A549 (cell line): ENCODE measurements at regions not wholly inside any gene's neighbourhood (a gene's known extent, or its start where the extent isn't known, plus 50 kb on each side); places are given as distances from the start of the nearest gene placed in this dataset.

Experiments
- ATAC-seq, 2 experiments: fragments of 200-7000 bp in 1 of 2; fragments of >200 bp in 1 of 2; cut with Nextera tagmentation in 1 of 2; cut with Tn5 transposase in 1 of 2; 3 replicates each; pipeline versions ENCODE4 v1.8.0 to v1.9.1; 2018 to 2020; ENCODE audit warnings: mild to moderate bottlenecking in 1 of 2, moderate library complexity in 1 of 2
- CTCF ChIA-PET: fragments of 300-600 bp; sonication (Branson Sonifier 250); formaldehyde crosslinking; extraction: SDS; loops from one replicate; lab custom pipeline; 2021; ENCODE audit warnings: antibody characterized with exemption, inconsistent platforms; lab: Yijun Ruan, JAX
- POLR2A ChIA-PET: fragments of 350-600 bp; formaldehyde crosslinking; extraction: SDS; loops from one replicate; lab custom pipeline; 2021; ENCODE audit warnings: antibody characterized with exemption, inconsistent platforms; lab: Yijun Ruan, JAX
- DNase-seq, 2 experiments: peaks; one replicate each; pipeline versions ENCODE4 v3.0.0 to v3.0.0-alpha.2; 2011 to 2016; ENCODE audit warnings: low read depth in 1 of 2, low spot score in 1 of 2
- FAIRE-seq: peaks from 2 replicates; lab custom pipeline; 2011; peaks lifted over from hg19 to GRCh38; lab: Jason Lieb, UNC
- H3K27ac ChIP-seq, 2 experiments: fragments of >200 bp; sonication (Bioruptor Twin); formaldehyde crosslinking; 3 replicates each; pipeline ENCODE4 v1.5.1; 2016 to 2017
- H3K4me1 ChIP-seq: fragments of >200 bp; sonication (Bioruptor Twin); formaldehyde crosslinking; 3 replicates; pipeline ENCODE4 v1.6.1; 2016
- H3K4me2 ChIP-seq: fragments of >200 bp; sonication (Bioruptor Twin); formaldehyde crosslinking; 3 replicates; pipeline ENCODE4 v1.6.1; 2016
- H3K4me3 ChIP-seq: fragments of >200 bp; sonication (Bioruptor Twin); formaldehyde crosslinking; 3 replicates; pipeline ENCODE4 v1.5.1; 2016
- H3K9me3 ChIP-seq: fragments of >200 bp; sonication (Bioruptor Twin); formaldehyde crosslinking; 3 replicates; pipeline ENCODE4 v1.6.1; 2016
- ATOH8 ChIP-seq: fragments of 250-450 bp; sonication (Bioruptor Pico); IDR thresholded peaks from 2 replicates; pipeline ENCODE4 v1.5.0; 2020; ENCODE audit warnings: low read depth, mild to moderate bottlenecking, moderate library complexity
- CBX2 ChIP-seq: fragments of 200-600 bp; sonication (generic); IDR thresholded peaks from 2 replicates; pipeline ENCODE4 v1.6.1; 2016; ENCODE audit warnings: low read depth, mild to moderate bottlenecking, borderline replicate concordance
- CEBPB ChIP-seq, 2 experiments: fragments of >200 bp in 1 of 2; sonication (Bioruptor Twin) in 1 of 2; formaldehyde crosslinking in 1 of 2; IDR thresholded peaks; 2 replicates each; pipeline ENCODE4 v1.6.1; 2012 to 2016
- E2F6 ChIP-seq: IDR thresholded peaks from 2 replicates; pipeline ENCODE4 v1.6.1; 2012; ENCODE audit warnings: low read depth, borderline replicate concordance
- EHMT2 ChIP-seq: fragments of 200-600 bp; sonication (generic); IDR thresholded peaks from 2 replicates; pipeline ENCODE4 v1.6.1; 2016; ENCODE audit warnings: antibody characterized with exemption, low read depth, mild to moderate bottlenecking, moderate library complexity
- ELK1 ChIP-seq: fragments of 150-350 bp; IDR thresholded peaks from 2 replicates; pipeline ENCODE4 v1.6.1; 2014; ENCODE audit warnings: low read depth, mild to moderate bottlenecking, low read length
- FOSL2 ChIP-seq, 2 experiments: fragments of 450-650 bp in 1 of 2; fragments of >200 bp in 1 of 2; sonication (Bioruptor Twin) in 1 of 2; formaldehyde crosslinking; IDR thresholded peaks; 2 replicates each; pipeline versions ENCODE4 v1.5.0 to v1.6.1; 2016 to 2020; ENCODE audit warnings: mild to moderate bottlenecking in 1 of 2, moderate library complexity in 1 of 2
- GATA3 ChIP-seq: IDR thresholded peaks from 2 replicates; pipeline ENCODE4 v1.6.1; 2012; ENCODE audit warnings: borderline replicate concordance
- HOXA7 ChIP-seq: fragments of 250-450 bp; sonication (Bioruptor Pico); IDR thresholded peaks from 2 replicates; pipeline ENCODE4 v1.5.0; 2020; ENCODE audit warnings: mild to moderate bottlenecking, moderate library complexity
- HOXB13 ChIP-seq: fragments of 250-450 bp; sonication (Bioruptor Pico); IDR thresholded peaks from 2 replicates; pipeline ENCODE4 v1.5.0; 2020; ENCODE audit warnings: low read depth, mild to moderate bottlenecking, moderate library complexity
- JUN ChIP-seq, 2 experiments: fragments of >200 bp; sonication (Bioruptor Twin); formaldehyde crosslinking; IDR thresholded peaks; 2 replicates in 1 of 2; 3 replicates in 1 of 2; pipeline ENCODE4 v1.6.1; 2016 to 2017
- KDM5A ChIP-seq: fragments of 200-600 bp; sonication (generic); IDR thresholded peaks from 2 replicates; pipeline ENCODE4 v1.6.1; 2016; ENCODE audit warnings: antibody characterized with exemption, mild to moderate bottlenecking
- MAFK ChIP-seq: fragments of 450-650 bp; IDR thresholded peaks from 2 replicates; pipeline ENCODE4 v1.6.1; 2014; ENCODE audit not compliant: partially characterized antibody
- MAX ChIP-seq: IDR thresholded peaks from 2 replicates; pipeline ENCODE4 v1.6.1; 2012
- RFX5 ChIP-seq: fragments of 450-650 bp; IDR thresholded peaks from 2 replicates; pipeline ENCODE4 v1.7.1; 2014; ENCODE audit warnings: antibody characterized with exemption, mild to moderate bottlenecking, moderate library complexity
- SMC3 ChIP-seq: fragments of >200 bp; sonication (Bioruptor Twin); formaldehyde crosslinking; IDR thresholded peaks from 3 replicates; pipeline ENCODE4 v1.6.1; 2018; ENCODE audit warnings: inconsistent platforms
- TP53 ChIP-seq: fragments of 250-450 bp; sonication (Bioruptor Pico); IDR thresholded peaks from 2 replicates; pipeline ENCODE4 v1.5.0; 2021; ENCODE audit warnings: mild to moderate bottlenecking, moderate library complexity
- USF2 ChIP-seq: fragments of 450-650 bp; IDR thresholded peaks from 2 replicates; pipeline ENCODE4 v1.6.1; 2014; ENCODE audit warnings: antibody characterized with exemption
- ZSCAN20 ChIP-seq: fragments of 250-450 bp; sonication (Bioruptor Pico); IDR thresholded peaks from 2 replicates; pipeline ENCODE4 v1.8.0; 2022; ENCODE audit warnings: mild to moderate bottlenecking, moderate library complexity
- WGBS: methylation state at CpG from one replicate; pipeline ENCODE4 v1.1.6; 2017; ENCODE audit errors: missing lambda C conversion rate; 5-methylcytosine and 5-hydroxymethylcytosine counted together

GRCh38 chr1:5477716-5478115 is 514.5 kb downstream of the NPHP4 start (continued):
- TF ChIP-seq USF2 (no peak), FOSL2 (IDR thresholded peaks at IDR 0.05) (no peak), FOSL2 (CRISPR knock-in tag; IDR thresholded peaks at IDR 0.05) (no peak), HOXB13 (CRISPR knock-in tag) (no peak), KDM5A (no peak), GATA3 (no peak), CEBPB (IDR thresholded peaks at IDR 0.05) (no peak), E2F6 (no peak)

GRCh38 chr1:5475572-5475971 is 516.7 kb downstream of the NPHP4 start:
- Histone ChIP-seq H3K4me3 (no peak overlapping the region), H3K9me3 (no peaks in the 10 kb centered on the region), H3K27ac (no peak overlapping the region), H3K4me2 (no peak overlapping the region), H3K4me1 (no peaks in the 10 kb centered on the region)
- POLR2A ChIA-PET = no interaction called here
- ATAC-seq (no peak), DNase-seq (no peak), FAIRE-seq (no peak)
- TF ChIP-seq E2F6 (no peak), ZSCAN20 (CRISPR knock-in tag) (no peak), SMC3 (no peak), MAFK (no peak), ELK1 (no peak), CBX2 (no peak), JUN (IDR thresholded peaks at IDR 0.05) (no peak), MAX (no peak), HOXA7 (CRISPR knock-in tag) (no peak), EHMT2 (no peak), RFX5 (no peak)
- WGBS = 25% methylated on average over 5 of the region's 5 CpGs
- CTCF ChIA-PET = interaction anchor here (2.4 kb wide), 1 partner anchor 40 kb away, joined by 7 read pairs; no protein-coding TSS in a partner anchor

- POLR2A ChIA-PET = no interaction called here
These were observed 519.0 kb downstream of the NPHP4 start for GRCh38 chr1:5473268-5473667.

More at GRCh38 chr1:5473268-5473667, 519.0 kb downstream of the NPHP4 start:
- H3K9me3 ChIP-seq = no peaks in the 10 kb centered on the region
- H3K4me2 ChIP-seq = no peak overlapping the region
- FAIRE-seq = no peak
- DNase-seq = no peak
- CTCF ChIA-PET = no interaction called here
- ATAC-seq = no peak
- no peaks in the 10 kb centered on the region for H3K4me1 ChIP-seq
- no peak for TF ChIP-seq ATOH8 (CRISPR knock-in tag)
- TF ChIP-seq E2F6 = no peak
- TF ChIP-seq TP53 (CRISPR knock-in tag) = no peak
- no peak overlapping the region for H3K27ac ChIP-seq
- no peak overlapping the region for H3K4me3 ChIP-seq
- 74% methylated on average over 6 of the region's 12 CpGs for WGBS
